ENCODE measurements at regions not wholly inside any gene's neighbourhood (a gene's known extent, or its start where the extent isn't known, plus 50 kb on each side); places are given as distances from the start of the nearest gene placed in this dataset.
"Not testable (repeated sequence)": the region's sequence is repeated elsewhere in the genome, so short reads cannot be mapped to it uniquely, and the experiment has no call there.

GRCh38 chr3:74921676-74922075 is 307.2 kb upstream of the CNTN3 start:
- TF ChIP-seq CTCF (IDR thresholded peaks at IDR 0.05; ENCODE audit: insufficient read depth, low read depth, low read length, missing control alignments): no peak
- DNase-seq (ENCODE audit: low read depth): no peak
- no peak overlapping the region for H3K4me3 ChIP-seq (ENCODE audit: low read length)

GRCh38 chr3:74920721-74921350 is 306.4 kb upstream of the CNTN3 start:
- no peak for DNase-seq (ENCODE audit: low read depth)
- H3K4me3 ChIP-seq (ENCODE audit: low read length): no peak overlapping the region
- no peak for TF ChIP-seq CTCF (IDR thresholded peaks at IDR 0.05; ENCODE audit: insufficient read depth, low read depth, low read length, missing control alignments)

GRCh38 chr3:74916696-74917095 is 302.2 kb upstream of the CNTN3 start:
- no peak overlapping the region for H3K4me3 ChIP-seq (ENCODE audit: low read length)
- TF ChIP-seq CTCF (IDR thresholded peaks at IDR 0.05; ENCODE audit: insufficient read depth, low read depth, low read length, missing control alignments): no peak
- DNase-seq (ENCODE audit: low read depth): no peak

- DNase-seq (ENCODE audit: low read depth): peak; percentile 18
- no peak for TF ChIP-seq CTCF (IDR thresholded peaks at IDR 0.05; ENCODE audit: insufficient read depth, low read depth, low read length, missing control alignments)
- no peak overlapping the region for H3K4me3 ChIP-seq (ENCODE audit: low read length)
Observed at GRCh38 chr3:74906181-74906580, 291.7 kb upstream of the CNTN3 start.

- no peak overlapping the region for H3K4me3 ChIP-seq (ENCODE audit: low read length)
- TF ChIP-seq CTCF (IDR thresholded peaks at IDR 0.05; ENCODE audit: insufficient read depth, low read depth, low read length, missing control alignments): no peak
- no peak for DNase-seq (ENCODE audit: low read depth)
Observed at GRCh38 chr3:74905478-74905877, 291.0 kb upstream of the CNTN3 start.

- DNase-seq (ENCODE audit: low read depth): no peak
- H3K4me3 ChIP-seq (ENCODE audit: low read length): no peak overlapping the region
- TF ChIP-seq CTCF (IDR thresholded peaks at IDR 0.05; ENCODE audit: insufficient read depth, low read depth, low read length, missing control alignments): no peak
Observed at GRCh38 chr3:74904646-74905045, 290.2 kb upstream of the CNTN3 start.

GRCh38 chr3:74899796-74900516 is 285.5 kb upstream of the CNTN3 start:
- DNase-seq (ENCODE audit: low read depth); H3K4me3 ChIP-seq (ENCODE audit: low read length): not testable (repeated sequence)

All from epithelial cell of esophagus (primary cell).